Stomach (tissue), 4 donors: ENCODE measurements at regions not wholly inside any gene's neighbourhood (a gene's known extent, or its start where the extent isn't known, plus 50 kb on each side); places are given as distances from the start of the nearest gene placed in this dataset.

Experiments
- EP300 ChIP-seq: sonication (generic); formaldehyde crosslinking; IDR thresholded peaks from one replicate; pipeline ENCODE4 v1.6.1; 2017; ENCODE audit warnings: antibody characterized with exemption
- POLR2A ChIP-seq, 4 donors: fragments of 450-650 bp; IDR thresholded peaks; one replicate each; pipeline ENCODE4 v1.6.1; 2016; ENCODE audit warnings: antibody characterized with exemption in 4 of 4, control low read depth in 2 of 4, mild to moderate bottlenecking in 1 of 4, moderate library complexity in 1 of 4
- TF ChIP-seq, protein P1 (sequence below), 7 experiments: fragments of 450-650 bp in 4 of 7; fragments of 200-600 bp in 3 of 7; sonication (generic) in 3 of 7; IDR thresholded peaks; one replicate each; pipeline ENCODE4 v1.5.1; 2016 to 2019; ENCODE audit warnings: antibody characterized with exemption in 7 of 7, control low read depth in 2 of 7, mild to moderate bottlenecking in 1 of 7

DNA sequence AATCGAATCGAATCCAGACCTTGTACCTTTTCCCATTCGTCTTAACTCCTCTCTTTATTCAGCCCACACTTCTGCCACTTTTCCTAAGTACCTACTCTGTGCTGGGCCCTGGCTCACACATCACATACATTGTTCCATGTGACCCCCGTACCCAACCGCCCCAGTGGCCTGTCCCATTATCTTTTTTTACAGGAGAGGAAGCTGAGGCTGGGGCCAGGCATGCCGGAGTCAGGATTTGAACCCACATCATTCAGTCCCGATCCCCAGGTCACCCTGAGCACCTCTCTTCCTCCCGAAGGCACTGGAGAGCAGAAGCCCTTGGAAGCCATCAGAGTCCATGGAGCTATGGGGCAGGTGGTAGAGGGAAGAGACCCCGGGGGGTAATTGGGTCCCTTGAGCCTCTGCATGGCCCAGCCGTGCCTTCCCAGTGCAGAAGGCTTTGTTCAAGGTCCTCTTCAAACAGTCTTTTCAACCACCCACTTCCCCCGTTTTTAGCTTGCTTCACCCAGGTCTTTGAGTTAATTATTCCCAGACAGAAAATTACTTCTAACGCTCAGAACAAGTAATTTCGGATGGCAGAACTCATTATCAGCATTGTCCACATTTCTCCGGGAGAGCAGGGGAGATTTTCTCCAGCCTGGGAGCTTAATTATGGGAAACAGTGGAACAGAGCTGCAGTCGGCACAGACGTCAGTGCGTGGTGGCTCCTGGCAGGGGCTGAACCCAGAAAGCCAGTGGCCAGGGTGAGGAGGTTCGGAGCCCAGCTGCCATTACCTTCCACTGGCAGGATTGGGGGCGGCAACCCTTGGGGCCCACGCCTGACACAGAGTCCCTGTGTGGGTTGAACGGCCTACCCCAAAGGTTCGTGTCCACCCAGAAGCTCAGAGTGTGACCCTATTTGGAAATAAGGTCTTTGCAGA lies 82.4 kb upstream of the RTL6 start:
- TF ChIP-seq EP300 (no peak), POLR2A (IDR thresholded peaks at IDR 0.05) (no peak)
- TF ChIP-seq, protein P1, sequence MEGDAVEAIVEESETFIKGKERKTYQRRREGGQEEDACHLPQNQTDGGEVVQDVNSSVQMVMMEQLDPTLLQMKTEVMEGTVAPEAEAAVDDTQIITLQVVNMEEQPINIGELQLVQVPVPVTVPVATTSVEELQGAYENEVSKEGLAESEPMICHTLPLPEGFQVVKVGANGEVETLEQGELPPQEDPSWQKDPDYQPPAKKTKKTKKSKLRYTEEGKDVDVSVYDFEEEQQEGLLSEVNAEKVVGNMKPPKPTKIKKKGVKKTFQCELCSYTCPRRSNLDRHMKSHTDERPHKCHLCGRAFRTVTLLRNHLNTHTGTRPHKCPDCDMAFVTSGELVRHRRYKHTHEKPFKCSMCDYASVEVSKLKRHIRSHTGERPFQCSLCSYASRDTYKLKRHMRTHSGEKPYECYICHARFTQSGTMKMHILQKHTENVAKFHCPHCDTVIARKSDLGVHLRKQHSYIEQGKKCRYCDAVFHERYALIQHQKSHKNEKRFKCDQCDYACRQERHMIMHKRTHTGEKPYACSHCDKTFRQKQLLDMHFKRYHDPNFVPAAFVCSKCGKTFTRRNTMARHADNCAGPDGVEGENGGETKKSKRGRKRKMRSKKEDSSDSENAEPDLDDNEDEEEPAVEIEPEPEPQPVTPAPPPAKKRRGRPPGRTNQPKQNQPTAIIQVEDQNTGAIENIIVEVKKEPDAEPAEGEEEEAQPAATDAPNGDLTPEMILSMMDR (IDR thresholded peaks at IDR 0.05) = no peak
